ENCODE measurements at regions not wholly inside any gene's neighbourhood (a gene's known extent, or its start where the extent isn't known, plus 50 kb on each side); places are given as distances from the start of the nearest gene placed in this dataset.

GRCh38 chr6:148091394-148091793 is 251.2 kb upstream of the SASH1 start (continued):
- TF ChIP-seq CHD7 (IDR thresholded peaks at IDR 0.05; ENCODE audit: insufficient replicate concordance, low read length): no peak
- no peak for TF ChIP-seq GABPA (IDR thresholded peaks at IDR 0.05; ENCODE audit: borderline replicate concordance, insufficient read depth, low read length)
- no peak for TF ChIP-seq TAF7 (optimal IDR thresholded peaks at IDR 0.05; ENCODE audit: borderline replicate concordance, low read depth, low read length)
- TF ChIP-seq SRF (IDR thresholded peaks at IDR 0.05; ENCODE audit: low read depth, low read length): no peak
- no peak for TF ChIP-seq ZNF274 (IDR thresholded peaks at IDR 0.05; ENCODE audit: borderline replicate concordance, extremely low read depth, low read length)
- no peak for TF ChIP-seq BRCA1 (IDR thresholded peaks at IDR 0.05; ENCODE audit: low read depth, low read length)
- TF ChIP-seq TAF1 (IDR thresholded peaks at IDR 0.05; ENCODE audit: low read depth, low read length): no peak
- no peak for TF ChIP-seq RFX5 (IDR thresholded peaks at IDR 0.05; ENCODE audit: borderline replicate concordance, low read depth, low read length)

All from H1 (cell line).